A673 (cell line): ENCODE measurements at regions not wholly inside any gene's neighbourhood (a gene's known extent, or its start where the extent isn't known, plus 50 kb on each side); places are given as distances from the start of the nearest gene placed in this dataset.

ENCODE experiments used
- BruUV-seq: library from RNA; stranded (reverse); fragments of 400-500 nt; replicated peaks from 2 replicates; lab custom pipeline; 2021; lab: Mats Ljungman, UMichigan
- CTCF ChIA-PET: fragments of 300-600 bp; sonication (Branson Sonifier 250); formaldehyde crosslinking; loops from one replicate; lab custom pipeline; 2022; ENCODE audit warnings: antibody characterized with exemption; lab: Charles Lee
- POLR2A ChIA-PET: fragments of 300-600 bp; sonication (Branson Sonifier 250); formaldehyde crosslinking; loops from one replicate; lab custom pipeline; 2022; ENCODE audit warnings: antibody characterized with exemption; ENCODE audit not compliant: low non-redundant PET; lab: Charles Lee
- DNase-seq: peaks from one replicate; pipeline ENCODE4 v3.0.0-alpha.2; 2015; ENCODE audit warnings: low spot score
- H3K27ac ChIP-seq: fragments of 200-600 bp; sonication (generic); 2 replicates; pipeline ENCODE4 v1.5.1; 2016; ENCODE audit warnings: mixed run types, low read depth, mild to moderate bottlenecking, mixed read lengths, antibody characterized with exemption, low read length; ENCODE audit not compliant: poor library complexity, severe bottlenecking
- H3K27me3 ChIP-seq: fragments of 200-600 bp; sonication (generic); replicated peaks from 2 replicates; pipeline ENCODE4 v1.6.1; 2017; ENCODE audit warnings: mixed run types, low read depth, mild to moderate bottlenecking, mixed read lengths, antibody characterized with exemption, low read length; ENCODE audit not compliant: insufficient read depth, poor library complexity
- H3K36me3 ChIP-seq: fragments of 200-600 bp; sonication (generic); 2 replicates; pipeline ENCODE4 v1.6.1; 2016; ENCODE audit warnings: mixed run types, mild to moderate bottlenecking, mixed read lengths, antibody characterized with exemption, low read length; ENCODE audit not compliant: insufficient read depth, poor library complexity, severe bottlenecking
- H3K4me1 ChIP-seq: fragments of 200-600 bp; sonication (generic); 2 replicates; pipeline ENCODE4 v1.6.1; 2017; ENCODE audit warnings: mixed run types, mild to moderate bottlenecking, mixed read lengths, antibody characterized with exemption, low read length; ENCODE audit not compliant: insufficient read depth, poor library complexity, severe bottlenecking
- H3K4me3 ChIP-seq: fragments of 200-600 bp; sonication (generic); 2 replicates; pipeline ENCODE4 v1.5.1; 2016; ENCODE audit warnings: low read depth, mixed run types, mild to moderate bottlenecking, mixed read lengths, low read length; ENCODE audit not compliant: poor library complexity, severe bottlenecking
- H3K9me3 ChIP-seq: fragments of 200-600 bp; sonication (generic); 2 replicates; pipeline ENCODE4 v1.6.1; 2016; ENCODE audit warnings: mixed run types, low read depth, mild to moderate bottlenecking, mixed read lengths, antibody characterized with exemption, low read length; ENCODE audit not compliant: poor library complexity, severe bottlenecking
- EZH2 ChIP-seq: fragments of 200-600 bp; sonication (generic); IDR thresholded peaks from 2 replicates; pipeline ENCODE4 v1.6.1; 2017; ENCODE audit warnings: borderline replicate concordance, low read depth, mild to moderate bottlenecking, mixed read lengths, antibody characterized with exemption, low read length; ENCODE audit not compliant: poor library complexity, severe bottlenecking
- intact Hi-C: fragments of 100-400 bp; cut with micrococcal nuclease; formaldehyde crosslinking; loops from one replicate; pipeline ENCODE4 v1.10.0; 2022; ENCODE audit not compliant: unreplicated experiment
- TF ChIP-seq, protein P1 (sequence below): fragments of 300-800, 200-600 bp; sonication (generic); conservative IDR thresholded peaks from 2 replicates; pipeline ENCODE4 v1.5.1; 2017; ENCODE audit warnings: low read depth, mild to moderate bottlenecking, antibody characterized with exemption, low read length, moderate library complexity, mixed read lengths

DNA sequence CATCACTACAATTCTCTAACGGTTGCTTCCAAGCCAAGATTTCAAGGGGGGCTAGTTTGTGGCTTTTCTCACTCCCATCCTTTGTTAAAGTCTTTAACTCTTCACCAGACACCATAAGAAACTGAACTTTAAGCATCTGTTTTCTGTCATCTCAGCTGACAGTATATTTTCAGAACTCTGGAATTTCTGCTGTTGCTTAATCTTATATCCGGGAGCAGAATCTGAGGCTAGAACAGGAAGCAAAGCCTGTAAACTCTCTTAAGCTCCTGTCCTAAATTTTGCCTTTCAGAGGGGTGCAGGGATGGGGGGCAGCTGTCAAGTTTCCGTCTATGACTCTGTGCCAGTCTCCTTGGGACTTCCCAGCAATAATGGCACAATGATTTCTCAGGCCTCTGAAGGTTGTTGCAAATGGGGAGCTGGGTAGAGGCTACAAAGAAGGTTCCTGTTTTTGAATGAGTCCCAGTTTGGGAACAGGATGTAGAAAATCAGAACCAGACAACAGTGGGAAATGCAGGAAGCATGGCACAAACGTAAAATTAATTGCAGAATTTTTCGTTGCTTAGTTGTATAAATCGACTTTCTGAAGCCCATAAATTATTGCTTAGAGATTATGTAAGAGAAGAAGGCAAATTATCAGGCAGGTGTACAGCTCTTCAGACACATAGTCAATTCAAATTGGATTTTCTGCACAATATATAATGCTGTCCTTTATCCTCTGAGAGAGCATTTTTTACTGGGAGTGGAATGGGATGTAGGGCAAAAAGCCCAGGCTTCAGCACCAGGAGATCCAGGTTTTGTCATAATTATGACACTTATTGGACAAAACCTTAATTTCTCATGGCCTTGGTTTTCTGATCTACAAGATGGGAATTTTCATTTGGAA lies 430.9 kb downstream of the DMAC1 start:
- BruUV-seq = no TSS peak
- intact Hi-C loops = loop anchor here (5.0 kb wide), 1 partner anchor 426 kb away; no protein-coding TSS in a partner anchor
- peak; percentile 96 for DNase-seq
- no peaks in the 10 kb centered on the region for H3K9me3 ChIP-seq
- H3K27me3 ChIP-seq = no peaks in the 10 kb centered on the region
- ChIA-PET POLR2A (interaction anchor here (0.6 kb wide), 1 partner anchor 218 kb away, joined by 5 read pairs; no protein-coding TSS in a partner anchor), CTCF (interaction anchor here (0.8 to 1.1 kb wide), 2 partner anchors 34 to 71 kb away, joined by 3 read pairs; no protein-coding TSS in a partner anchor)
- H3K4me1 ChIP-seq = peaks cover 28% of the 10 kb centered on the region
- H3K36me3 ChIP-seq = no peaks in the 10 kb centered on the region
- no peak overlapping the region for H3K4me3 ChIP-seq
- TF ChIP-seq, protein P1, sequence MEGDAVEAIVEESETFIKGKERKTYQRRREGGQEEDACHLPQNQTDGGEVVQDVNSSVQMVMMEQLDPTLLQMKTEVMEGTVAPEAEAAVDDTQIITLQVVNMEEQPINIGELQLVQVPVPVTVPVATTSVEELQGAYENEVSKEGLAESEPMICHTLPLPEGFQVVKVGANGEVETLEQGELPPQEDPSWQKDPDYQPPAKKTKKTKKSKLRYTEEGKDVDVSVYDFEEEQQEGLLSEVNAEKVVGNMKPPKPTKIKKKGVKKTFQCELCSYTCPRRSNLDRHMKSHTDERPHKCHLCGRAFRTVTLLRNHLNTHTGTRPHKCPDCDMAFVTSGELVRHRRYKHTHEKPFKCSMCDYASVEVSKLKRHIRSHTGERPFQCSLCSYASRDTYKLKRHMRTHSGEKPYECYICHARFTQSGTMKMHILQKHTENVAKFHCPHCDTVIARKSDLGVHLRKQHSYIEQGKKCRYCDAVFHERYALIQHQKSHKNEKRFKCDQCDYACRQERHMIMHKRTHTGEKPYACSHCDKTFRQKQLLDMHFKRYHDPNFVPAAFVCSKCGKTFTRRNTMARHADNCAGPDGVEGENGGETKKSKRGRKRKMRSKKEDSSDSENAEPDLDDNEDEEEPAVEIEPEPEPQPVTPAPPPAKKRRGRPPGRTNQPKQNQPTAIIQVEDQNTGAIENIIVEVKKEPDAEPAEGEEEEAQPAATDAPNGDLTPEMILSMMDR = no peak
- TF ChIP-seq EZH2 = no peak
- H3K27ac ChIP-seq = peak overlapping the region; percentile 76

DNA sequence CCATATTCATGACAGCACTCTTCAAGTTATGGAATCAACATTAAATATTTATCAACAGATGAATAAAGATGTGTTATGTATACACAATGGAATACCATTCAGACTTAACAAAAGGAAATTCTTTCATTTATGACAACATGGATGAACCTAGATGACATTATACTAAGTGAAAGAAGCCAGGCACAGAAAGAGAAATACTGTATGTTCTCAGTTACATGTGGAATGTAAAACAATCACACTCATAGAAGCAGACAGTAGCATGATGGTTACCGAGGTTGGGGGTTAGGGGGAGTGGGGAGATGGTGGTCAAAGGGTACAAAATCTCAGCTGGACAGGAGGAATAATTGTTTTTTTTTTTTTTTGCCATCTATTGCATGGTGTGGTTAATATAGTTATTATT lies 431.9 kb downstream of the DMAC1 start:
- CTCF ChIA-PET = no interaction called here
- H3K27ac ChIP-seq = peak overlapping the region; percentile 76
- DNase-seq = no peak

DNA sequence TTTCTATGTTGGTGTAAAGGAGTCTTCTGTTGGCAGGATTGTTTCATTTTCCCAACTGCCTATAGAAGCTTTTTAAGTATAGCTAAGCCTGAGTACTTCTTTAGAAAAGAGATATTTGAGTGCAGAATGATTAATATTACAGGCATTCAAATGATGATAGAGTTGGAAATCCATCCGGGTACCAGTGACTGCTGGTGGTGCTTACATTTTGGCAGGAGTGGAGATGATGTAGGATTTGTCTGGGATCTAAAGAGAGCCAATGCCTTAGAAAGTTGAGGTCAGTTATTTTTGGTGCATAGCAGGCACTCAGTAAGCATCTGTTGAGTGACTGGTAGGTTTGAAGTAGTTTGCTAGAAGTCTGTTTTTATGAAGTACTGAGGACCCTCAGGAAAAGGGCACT lies 433.5 kb downstream of the DMAC1 start:
- H3K27ac ChIP-seq = no peak overlapping the region
- H3K9me3 ChIP-seq = no peaks in the 10 kb centered on the region
- no peaks in the 10 kb centered on the region for H3K27me3 ChIP-seq
- TF ChIP-seq, protein P1 = no peak
- no peak for TF ChIP-seq EZH2
- no peak for DNase-seq
- H3K4me1 ChIP-seq = peaks cover 36% of the 10 kb centered on the region
- POLR2A ChIA-PET = no interaction called here
- CTCF ChIA-PET = no interaction called here
- no peak overlapping the region for H3K4me3 ChIP-seq
- no peaks in the 10 kb centered on the region for H3K36me3 ChIP-seq
- BruUV-seq = no TSS peak
- intact Hi-C loops = loop anchor here (5.0 kb wide), 1 partner anchor 424 kb away; no protein-coding TSS in a partner anchor

More for the DNA sequence above, 431.9 kb downstream of the DMAC1 start:
- no peak for TF ChIP-seq EZH2
- TF ChIP-seq, protein P1 = no peak
- no peaks in the 10 kb centered on the region for H3K27me3 ChIP-seq
- no TSS peak for BruUV-seq
- intact Hi-C loops = loop anchor here (5.0 kb wide), 1 partner anchor 425 kb away; no protein-coding TSS in a partner anchor
- H3K4me3 ChIP-seq = no peak overlapping the region
- peaks cover 36% of the 10 kb centered on the region for H3K4me1 ChIP-seq
- POLR2A ChIA-PET = no interaction called here
- H3K36me3 ChIP-seq = no peaks in the 10 kb centered on the region
- H3K9me3 ChIP-seq = no peaks in the 10 kb centered on the region
